ENCODE measurements at regions not wholly inside any gene's neighbourhood (a gene's known extent, or its start where the extent isn't known, plus 50 kb on each side); places are given as distances from the start of the nearest gene placed in this dataset.
"Not testable (repeated sequence)": the region's sequence is repeated elsewhere in the genome, so short reads cannot be mapped to it uniquely, and the experiment has no call there.

- no peak for DNase-seq
These were observed 115.7 kb upstream of the EPB41L4A start for GRCh38 chr5:112534611-112535255.

- no peak for DNase-seq
These were observed 116.3 kb upstream of the EPB41L4A start for GRCh38 chr5:112535356-112535755.

GRCh38 chr5:112544558-112544957, 125.5 kb upstream of the EPB41L4A start:
- DNase-seq = not testable (repeated sequence)

- no peak for DNase-seq
These were observed 128.0 kb upstream of the EPB41L4A start for GRCh38 chr5:112546946-112547592.

GRCh38 chr5:112548246-112548881, 129.3 kb upstream of the EPB41L4A start:
- peak; percentile 10 for DNase-seq

GRCh38 chr5:112549127-112549526, 130.1 kb upstream of the EPB41L4A start:
- no peak for DNase-seq

GRCh38 chr5:112549605-112550166, 130.6 kb upstream of the EPB41L4A start:
- no peak for DNase-seq

GRCh38 chr5:112551419-112552032, 132.4 kb upstream of the EPB41L4A start:
- no peak for DNase-seq

- DNase-seq = no peak
These were observed 133.1 kb upstream of the EPB41L4A start for GRCh38 chr5:112552216-112552615.

GRCh38 chr5:112552791-112553190, 133.7 kb upstream of the EPB41L4A start:
- DNase-seq = peak; percentile 8

- DNase-seq = no peak
These were observed 135.3 kb upstream of the EPB41L4A start for GRCh38 chr5:112554101-112554977.

GRCh38 chr5:112555197-112555596, 136.1 kb upstream of the EPB41L4A start:
- no peak for DNase-seq

GRCh38 chr5:112555691-112556090, 136.6 kb upstream of the EPB41L4A start:
- DNase-seq = no peak

- not testable (repeated sequence) for DNase-seq
These were observed 140.4 kb upstream of the EPB41L4A start for GRCh38 chr5:112559501-112559900.

- DNase-seq = no peak
These were observed 141.3 kb upstream of the EPB41L4A start for GRCh38 chr5:112560371-112560770.

GRCh38 chr5:112563169-112563826, 144.2 kb upstream of the EPB41L4A start:
- no peak for DNase-seq

GRCh38 chr5:112566251-112566650, 147.2 kb upstream of the EPB41L4A start:
- no peak for DNase-seq

GRCh38 chr5:112569596-112569995, 150.5 kb upstream of the EPB41L4A start:
- DNase-seq = no peak

GRCh38 chr5:112570708-112571444, 151.8 kb upstream of the EPB41L4A start:
- DNase-seq = no peak

GRCh38 chr5:112573441-112573840, 154.4 kb upstream of the EPB41L4A start:
- no peak for DNase-seq

- DNase-seq = no peak
These were observed 155.5 kb upstream of the EPB41L4A start for GRCh38 chr5:112574536-112574935.

Data from stimulated activated CD4-positive, alpha-beta T cell treated with anti-CD3 and anti-CD28 coated beads, Interleukin-1b, Interleukin-23, amount 100 ng/mL, for 48 hours (primary cell).